Smooth muscle cell (in vitro differentiated cells): ENCODE measurements at regions not wholly inside any gene's neighbourhood (a gene's known extent, or its start where the extent isn't known, plus 50 kb on each side); places are given as distances from the start of the nearest gene placed in this dataset.

Experiments used
- DNase-seq: peaks from one replicate; lab custom pipeline; 2025; ENCODE audit not compliant: unreplicated experiment; lab: John Stamatoyannopoulos, UW
- H2AFZ ChIP-seq: fragments of 200-600 bp; sonication (generic); 2 replicates; pipeline ENCODE4 v1.6.0; 2016; ENCODE audit warnings: antibody characterized with exemption, low read depth, mild to moderate bottlenecking
- H3F3A ChIP-seq: fragments of 200-600 bp; sonication (generic); 2 replicates; pipeline ENCODE4 v1.6.0; 2017; ENCODE audit warnings: antibody characterized with exemption, low read depth
- H3K27ac ChIP-seq: fragments of 200-600 bp; sonication (generic); 2 replicates; pipeline ENCODE4 v1.5.1; 2016; ENCODE audit warnings: low read depth, mild to moderate bottlenecking
- H3K27me3 ChIP-seq: fragments of 200-600 bp; sonication (generic); 2 replicates; pipeline ENCODE4 v1.6.1; 2016; ENCODE audit warnings: low read depth, mild to moderate bottlenecking
- H3K36me3 ChIP-seq: fragments of 200-600 bp; sonication (generic); 2 replicates; pipeline ENCODE4 v1.5.1; 2016; ENCODE audit warnings: low read depth
- H3K4me1 ChIP-seq: fragments of 200-600 bp; sonication (generic); 2 replicates; pipeline ENCODE4 v1.5.1; 2016; ENCODE audit warnings: low read depth
- H3K4me2 ChIP-seq: fragments of 200-600 bp; sonication (generic); 2 replicates; pipeline ENCODE4 v1.6.0; 2016; ENCODE audit warnings: mild to moderate bottlenecking
- H3K4me3 ChIP-seq: fragments of 200-600 bp; sonication (generic); 2 replicates; pipeline ENCODE4 v1.5.1; 2016; ENCODE audit warnings: mild to moderate bottlenecking
- H3K79me2 ChIP-seq: fragments of 200-600 bp; sonication (generic); 2 replicates; pipeline ENCODE4 v1.6.0; 2016; ENCODE audit warnings: low read depth, mild to moderate bottlenecking
- H3K9ac ChIP-seq: fragments of 200-600 bp; sonication (generic); 2 replicates; pipeline ENCODE4 v1.6.0; 2016; ENCODE audit warnings: low read depth
- H3K9me3 ChIP-seq: fragments of 200-600 bp; sonication (generic); replicated peaks from 2 replicates; pipeline ENCODE4 v1.5.1; 2016; ENCODE audit warnings: low read depth
- H4K20me1 ChIP-seq: fragments of 200-600 bp; sonication (generic); 2 replicates; pipeline ENCODE4 v1.6.0; 2016; ENCODE audit warnings: low read depth
- CTCF ChIP-seq: fragments of 200-600 bp; sonication (generic); IDR thresholded peaks from 2 replicates; pipeline ENCODE4 v1.5.1; 2017; ENCODE audit warnings: borderline replicate concordance, mild to moderate bottlenecking, antibody characterized with exemption; ENCODE audit not compliant: insufficient read depth, poor library complexity, severe bottlenecking
- WGBS: methylation state at CpG from one replicate; pipeline ENCODE4 v1.1.7; 2016; ENCODE audit warnings: low lambda C conversion rate; 5-methylcytosine and 5-hydroxymethylcytosine counted together

- no peak for TF ChIP-seq CTCF
- H3K36me3 ChIP-seq = no peaks in the 10 kb centered on the region
- no peaks in the 10 kb centered on the region for H3K79me2 ChIP-seq
- H2AFZ ChIP-seq = no peak overlapping the region
- H3K27me3 ChIP-seq = no peaks in the 10 kb centered on the region
- 85% methylated on average over 3 of the region's 3 CpGs for WGBS
- H4K20me1 ChIP-seq = no peaks in the 10 kb centered on the region
- H3K9me3 ChIP-seq = no peaks in the 10 kb centered on the region
- no peak overlapping the region for H3K4me2 ChIP-seq
- no peak overlapping the region for H3K27ac ChIP-seq
- H3K4me1 ChIP-seq = no peaks in the 10 kb centered on the region
- no peaks in the 10 kb centered on the region for H3F3A ChIP-seq
- H3K9ac ChIP-seq = no peak overlapping the region
- no peak for DNase-seq
- H3K4me3 ChIP-seq = no peak overlapping the region
Observed at GRCh38 chr3:148428862-148429605, 268.7 kb upstream of the AGTR1 start.

GRCh38 chr3:148433665-148434064, 264.0 kb upstream of the AGTR1 start:
- no peak overlapping the region for H3K4me2 ChIP-seq
- no peak for DNase-seq
- no peaks in the 10 kb centered on the region for H3F3A ChIP-seq
- H3K36me3 ChIP-seq = no peaks in the 10 kb centered on the region
- no peaks in the 10 kb centered on the region for H3K9me3 ChIP-seq
- no peak overlapping the region for H3K27ac ChIP-seq
- H3K27me3 ChIP-seq = no peaks in the 10 kb centered on the region
- H3K79me2 ChIP-seq = no peaks in the 10 kb centered on the region
- WGBS = 72% methylated on average over 2 of the region's 2 CpGs
- no peak for TF ChIP-seq CTCF
- no peaks in the 10 kb centered on the region for H3K4me1 ChIP-seq
- H2AFZ ChIP-seq = no peak overlapping the region
- no peak overlapping the region for H3K4me3 ChIP-seq
- no peaks in the 10 kb centered on the region for H4K20me1 ChIP-seq
- H3K9ac ChIP-seq = no peak overlapping the region

GRCh38 chr3:148435534-148435933, 262.2 kb upstream of the AGTR1 start:
- no peak overlapping the region for H3K27ac ChIP-seq
- TF ChIP-seq CTCF = no peak
- H2AFZ ChIP-seq = no peak overlapping the region
- no peaks in the 10 kb centered on the region for H4K20me1 ChIP-seq
- H3K79me2 ChIP-seq = no peaks in the 10 kb centered on the region
- no peaks in the 10 kb centered on the region for H3K4me1 ChIP-seq
- no peak overlapping the region for H3K9ac ChIP-seq
- H3K9me3 ChIP-seq = no peaks in the 10 kb centered on the region
- no peak overlapping the region for H3K4me2 ChIP-seq
- H3K4me3 ChIP-seq = no peak overlapping the region
- no peaks in the 10 kb centered on the region for H3F3A ChIP-seq
- no peaks in the 10 kb centered on the region for H3K36me3 ChIP-seq
- DNase-seq = no peak
- no peaks in the 10 kb centered on the region for H3K27me3 ChIP-seq

- Histone ChIP-seq H3K27me3 (no peaks in the 10 kb centered on the region), H2AFZ (no peak overlapping the region), H3K36me3 (no peaks in the 10 kb centered on the region), H3K79me2 (no peaks in the 10 kb centered on the region), H3K4me3 (no peak overlapping the region), H3K27ac (no peak overlapping the region), H4K20me1 (no peaks in the 10 kb centered on the region), H3K4me2 (no peak overlapping the region), H3F3A (no peaks in the 10 kb centered on the region), H3K9ac (no peak overlapping the region), H3K4me1 (no peaks in the 10 kb centered on the region), H3K9me3 (no peaks in the 10 kb centered on the region)
- 85% methylated on average over 3 of the region's 3 CpGs for WGBS
- DNase-seq = no peak
- no peak for TF ChIP-seq CTCF
Observed at GRCh38 chr3:148439254-148439822, 258.4 kb upstream of the AGTR1 start.
